Karpas-422 (cell line): ENCODE measurements at regions not wholly inside any gene's neighbourhood (a gene's known extent, or its start where the extent isn't known, plus 50 kb on each side); places are given as distances from the start of the nearest gene placed in this dataset.

ENCODE experiments used
- DNase-seq: peaks from one replicate; pipeline ENCODE4 v3.0.0-alpha.2; 2015
- H2AFZ ChIP-seq: fragments of 200-600 bp; sonication (generic); 2 replicates; pipeline ENCODE4 v1.6.1; 2014; ENCODE audit warnings: antibody characterized with exemption, low read length, mixed read lengths
- H3K27ac ChIP-seq: fragments of 200-600 bp; sonication (generic); 2 replicates; pipeline ENCODE4 v1.5.1; 2014; ENCODE audit warnings: mild to moderate bottlenecking, low read length, moderate library complexity
- H3K27me3 ChIP-seq: fragments of 200-600 bp; sonication (generic); 2 replicates; pipeline ENCODE4 v1.6.1; 2014; ENCODE audit warnings: low read length, mixed read lengths
- H3K36me3 ChIP-seq: fragments of 200-600 bp; sonication (generic); 2 replicates; pipeline ENCODE4 v1.6.1; 2014; ENCODE audit warnings: low read length, mixed read lengths; ENCODE audit not compliant: insufficient read depth
- H3K4me1 ChIP-seq: fragments of 200-600 bp; sonication (generic); 2 replicates; pipeline ENCODE4 v1.6.1; 2014; ENCODE audit warnings: mild to moderate bottlenecking, low read length, mixed read lengths
- H3K4me2 ChIP-seq: fragments of 200-600 bp; sonication (generic); 2 replicates; pipeline ENCODE4 v1.6.1; 2014; ENCODE audit warnings: low read length, low read depth, mild to moderate bottlenecking; ENCODE audit not compliant: poor library complexity, severe bottlenecking
- H3K4me3 ChIP-seq: fragments of 200-600 bp; sonication (generic); 2 replicates; pipeline ENCODE4 v1.5.1; 2014; ENCODE audit warnings: mild to moderate bottlenecking, antibody characterized with exemption, low read length, mixed read lengths
- H3K79me2 ChIP-seq: fragments of 200-600 bp; sonication (generic); 2 replicates; pipeline ENCODE4 v1.6.1; 2014; ENCODE audit warnings: mild to moderate bottlenecking, low read length, mixed read lengths
- H3K9ac ChIP-seq: fragments of 200-600 bp; sonication (generic); 2 replicates; pipeline ENCODE4 v1.6.0; 2014; ENCODE audit warnings: low read length
- H3K9me2 ChIP-seq: fragments of 200-600 bp; sonication (generic), shearing (Covaris generic); replicated peaks from 2 replicates; pipeline ENCODE4 v1.6.0; 2014; ENCODE audit warnings: mild to moderate bottlenecking, low read length, moderate library complexity; ENCODE audit not compliant: insufficient read depth
- H3K9me3 ChIP-seq: fragments of 300-700, 200-600 bp; sonication (generic); 2 replicates; pipeline ENCODE4 v1.6.1; 2014; ENCODE audit warnings: low read length, mixed read lengths
- H4K20me1 ChIP-seq: fragments of 200-600 bp; sonication (generic); 2 replicates; pipeline ENCODE4 v1.6.1; 2014; ENCODE audit warnings: mild to moderate bottlenecking, antibody characterized with exemption, low read length, low read depth; ENCODE audit not compliant: insufficient read depth

- H3K27ac ChIP-seq = no peak overlapping the region
- no peaks in the 10 kb centered on the region for H3K27me3 ChIP-seq
- no peaks in the 10 kb centered on the region for H4K20me1 ChIP-seq
- no peak overlapping the region for H2AFZ ChIP-seq
- no peaks in the 10 kb centered on the region for H3K36me3 ChIP-seq
- no peaks in the 10 kb centered on the region for H3K9me3 ChIP-seq
- DNase-seq = no peak
- H3K4me1 ChIP-seq = no peaks in the 10 kb centered on the region
- no peak overlapping the region for H3K4me3 ChIP-seq
- H3K9ac ChIP-seq = no peak overlapping the region
- H3K9me2 ChIP-seq = no peaks in the 10 kb centered on the region
- H3K79me2 ChIP-seq = no peaks in the 10 kb centered on the region
- H3K4me2 ChIP-seq = no peak overlapping the region
These were observed 304.0 kb upstream of the MYT1L start for GRCh38 chr2:2635025-2635528.

- Histone ChIP-seq H3K27me3 (no peaks in the 10 kb centered on the region), H2AFZ (no peak overlapping the region), H3K4me2 (no peak overlapping the region), H3K4me1 (no peaks in the 10 kb centered on the region), H4K20me1 (no peaks in the 10 kb centered on the region), H3K27ac (no peak overlapping the region), H3K79me2 (no peaks in the 10 kb centered on the region), H3K9me3 (no peaks in the 10 kb centered on the region), H3K9ac (no peak overlapping the region), H3K36me3 (no peaks in the 10 kb centered on the region), H3K4me3 (no peak overlapping the region), H3K9me2 (no peaks in the 10 kb centered on the region)
- DNase-seq = no peak
These were observed 301.9 kb upstream of the MYT1L start for GRCh38 chr2:2633017-2633416.

GRCh38 chr2:2623939-2624338 lies 292.9 kb upstream of the MYT1L start:
- Histone ChIP-seq H3K27ac (no peak overlapping the region), H3K4me2 (no peak overlapping the region), H2AFZ (no peak overlapping the region), H3K79me2 (no peaks in the 10 kb centered on the region), H3K9me2 (no peaks in the 10 kb centered on the region), H4K20me1 (no peaks in the 10 kb centered on the region), H3K27me3 (no peaks in the 10 kb centered on the region), H3K9me3 (no peaks in the 10 kb centered on the region), H3K4me1 (peaks cover 25% of the 10 kb centered on the region), H3K4me3 (no peak overlapping the region), H3K36me3 (no peaks in the 10 kb centered on the region), H3K9ac (no peak overlapping the region)
- DNase-seq = no peak

GRCh38 chr2:2621855-2622254 lies 290.8 kb upstream of the MYT1L start:
- no peaks in the 10 kb centered on the region for H3K79me2 ChIP-seq
- H3K27ac ChIP-seq = peak overlapping the region; percentile 71
- H3K27me3 ChIP-seq = no peaks in the 10 kb centered on the region
- peaks cover 25% of the 10 kb centered on the region for H3K4me1 ChIP-seq
- peak overlapping the region; percentile 26 for H3K4me2 ChIP-seq
- no peak overlapping the region for H3K4me3 ChIP-seq
- no peaks in the 10 kb centered on the region for H4K20me1 ChIP-seq
- peak overlapping the region; percentile 17; the same call in 1 of the 2 replicates for H2AFZ ChIP-seq
- DNase-seq = peak; percentile 85
- no peaks in the 10 kb centered on the region for H3K9me3 ChIP-seq
- H3K36me3 ChIP-seq = no peaks in the 10 kb centered on the region
- peak overlapping the region; percentile 23; the same call in 1 of the 2 replicates for H3K9ac ChIP-seq
- no peaks in the 10 kb centered on the region for H3K9me2 ChIP-seq

GRCh38 chr2:2620604-2621003 lies 289.5 kb upstream of the MYT1L start:
- H2AFZ ChIP-seq = no peak overlapping the region
- no peak overlapping the region for H3K27ac ChIP-seq
- H4K20me1 ChIP-seq = no peaks in the 10 kb centered on the region
- H3K9me3 ChIP-seq = no peaks in the 10 kb centered on the region
- peak; percentile 42 for DNase-seq
- H3K36me3 ChIP-seq = no peaks in the 10 kb centered on the region
- peaks cover 25% of the 10 kb centered on the region for H3K4me1 ChIP-seq
- H3K4me3 ChIP-seq = no peak overlapping the region
- no peaks in the 10 kb centered on the region for H3K27me3 ChIP-seq
- H3K4me2 ChIP-seq = no peak overlapping the region
- H3K9ac ChIP-seq = no peak overlapping the region
- no peaks in the 10 kb centered on the region for H3K9me2 ChIP-seq
- no peaks in the 10 kb centered on the region for H3K79me2 ChIP-seq

DNA sequence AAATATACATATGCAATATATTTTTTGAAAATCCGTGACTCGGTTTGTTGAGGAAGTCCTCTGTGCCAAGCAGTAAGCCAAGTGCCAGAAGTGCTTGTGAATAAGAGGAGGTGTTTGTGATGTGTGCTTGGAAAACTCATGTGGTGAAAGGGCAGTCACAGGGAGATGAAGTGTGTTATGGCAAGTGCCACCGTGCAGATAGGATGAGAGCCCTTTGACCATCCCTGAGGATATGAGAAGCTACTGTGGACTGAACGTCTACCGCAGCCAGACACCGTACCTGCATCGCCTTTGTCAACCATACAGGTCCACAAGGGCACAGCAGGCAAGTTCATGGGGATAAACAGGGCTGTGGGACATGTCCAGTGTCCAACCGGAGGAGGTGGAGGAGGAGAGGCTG lies 288.9 kb upstream of the MYT1L start:
- Histone ChIP-seq H3K4me3 (no peak overlapping the region), H3K9ac (no peak overlapping the region)
- DNase-seq = no peak

GRCh38 chr2:2614452-2614851 lies 283.4 kb upstream of the MYT1L start:
- H3K27me3 ChIP-seq = no peaks in the 10 kb centered on the region
- H4K20me1 ChIP-seq = no peaks in the 10 kb centered on the region
- H3K36me3 ChIP-seq = no peaks in the 10 kb centered on the region
- H3K27ac ChIP-seq = no peak overlapping the region
- H3K9me3 ChIP-seq = no peaks in the 10 kb centered on the region
- DNase-seq = no peak
- no peak overlapping the region for H3K9ac ChIP-seq
- peak overlapping the region; percentile 71 for H3K4me2 ChIP-seq
- peaks cover 2% of the 10 kb centered on the region for H3K4me1 ChIP-seq
- H3K4me3 ChIP-seq = no peak overlapping the region
- H3K9me2 ChIP-seq = no peaks in the 10 kb centered on the region
- H2AFZ ChIP-seq = no peak overlapping the region
- H3K79me2 ChIP-seq = no peaks in the 10 kb centered on the region

More for the DNA sequence above, 288.9 kb upstream of the MYT1L start:
- H4K20me1 ChIP-seq = no peaks in the 10 kb centered on the region
- H3K27ac ChIP-seq = no peak overlapping the region
- H3K27me3 ChIP-seq = no peaks in the 10 kb centered on the region
- no peaks in the 10 kb centered on the region for H3K36me3 ChIP-seq
- H3K79me2 ChIP-seq = no peaks in the 10 kb centered on the region
- no peaks in the 10 kb centered on the region for H3K9me2 ChIP-seq
- H3K4me2 ChIP-seq = no peak overlapping the region
- no peaks in the 10 kb centered on the region for H3K9me3 ChIP-seq
- H2AFZ ChIP-seq = no peak overlapping the region
- H3K4me1 ChIP-seq = peaks cover 25% of the 10 kb centered on the region

DNA sequence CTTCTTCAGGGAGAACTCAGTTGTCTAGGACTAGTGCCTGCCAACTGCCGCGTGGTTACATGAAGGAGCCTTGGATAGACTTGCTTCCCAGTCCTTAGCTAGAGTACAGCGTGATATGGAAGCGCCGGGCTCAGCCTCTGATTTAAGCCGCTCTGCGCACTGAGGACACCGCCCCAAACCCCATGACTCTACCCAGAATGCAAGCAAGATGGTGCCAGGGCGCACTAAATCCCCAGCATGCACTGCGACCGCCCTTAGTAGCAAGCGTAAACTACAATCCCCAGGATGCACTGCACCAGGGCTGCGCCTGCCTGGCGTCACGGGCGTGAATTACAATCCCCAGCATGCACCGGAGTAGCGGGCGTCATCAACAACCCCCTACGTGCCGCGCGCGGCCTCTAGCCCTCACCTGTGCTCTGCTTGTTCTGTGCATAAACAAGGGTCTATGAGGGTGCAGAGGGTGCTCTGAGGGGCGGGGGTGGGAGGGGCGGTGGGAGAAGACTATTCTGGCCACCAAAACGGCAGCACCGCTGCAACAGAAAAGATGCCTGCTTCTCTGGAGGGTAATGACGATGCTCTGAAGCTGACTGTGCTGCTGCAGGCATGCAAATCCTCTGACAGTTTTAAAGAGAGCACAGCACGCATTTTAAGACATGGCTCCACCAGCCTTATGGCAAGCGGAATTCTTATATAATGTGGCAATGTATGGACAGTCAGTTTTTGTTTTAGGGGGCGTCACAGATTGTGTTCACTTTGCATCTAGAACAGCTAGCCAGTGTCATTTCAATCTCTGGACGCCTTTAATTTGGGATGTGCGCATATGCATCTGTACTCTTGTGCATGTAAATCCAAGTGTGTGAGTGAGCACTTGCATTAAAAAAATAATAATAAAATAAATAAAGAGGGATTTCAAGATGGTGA lies 282.5 kb upstream of the MYT1L start:
- Histone ChIP-seq H3K9me2 (no peaks in the 10 kb centered on the region), H3K27me3 (no peaks in the 10 kb centered on the region), H4K20me1 (no peaks in the 10 kb centered on the region), H3K9ac (peak overlapping the region; percentile 67), H3K4me2 (peak overlapping the region; percentile 71), H3K9me3 (no peaks in the 10 kb centered on the region), H3K36me3 (no peaks in the 10 kb centered on the region), H3K4me1 (peaks cover 2% of the 10 kb centered on the region), H3K4me3 (peak overlapping the region; percentile 61), H3K27ac (no peak overlapping the region), H3K79me2 (no peaks in the 10 kb centered on the region), H2AFZ (no peak overlapping the region; the same call in 1 of the 2 replicates)
- DNase-seq = peak; percentile 82
